ENCODE measurements at regions not wholly inside any gene's neighbourhood (a gene's known extent, or its start where the extent isn't known, plus 50 kb on each side); places are given as distances from the start of the nearest gene placed in this dataset.
"Not testable (repeated sequence)": the region's sequence is repeated elsewhere in the genome, so short reads cannot be mapped to it uniquely, and the experiment has no call there.

DNA sequence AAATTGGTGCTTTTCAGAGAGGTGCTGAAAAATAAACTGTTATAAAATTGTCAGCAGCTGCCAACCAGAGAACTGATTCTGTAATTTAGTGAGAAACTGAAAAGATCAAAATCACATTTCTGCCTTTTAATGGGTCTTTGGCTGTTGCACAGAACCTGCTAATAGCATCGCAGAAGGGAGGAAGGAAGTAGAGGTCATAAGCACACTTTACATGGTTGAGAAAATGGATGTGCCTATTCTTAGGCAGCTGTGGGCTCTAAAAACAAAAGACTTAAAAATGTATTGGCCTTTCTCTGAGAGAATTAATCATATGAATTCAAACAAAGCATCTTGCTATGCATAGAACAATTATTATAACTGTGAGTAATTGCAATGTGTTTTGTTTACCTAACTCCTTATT is 1186.9 kb downstream of the DSC3 start:
- Mint-ChIP-seq H3K27ac (no peak overlapping the region), H3K4me1 (ENCODE audit: unreplicated experiment) (no peaks in the 10 kb centered on the region), H3K4me3 (no peak overlapping the region), H3K36me3 (no peaks in the 10 kb centered on the region), H3K27me3 (no peaks in the 10 kb centered on the region), H3K9me3 (no peaks in the 10 kb centered on the region)
- TF ChIP-seq, protein P1, sequence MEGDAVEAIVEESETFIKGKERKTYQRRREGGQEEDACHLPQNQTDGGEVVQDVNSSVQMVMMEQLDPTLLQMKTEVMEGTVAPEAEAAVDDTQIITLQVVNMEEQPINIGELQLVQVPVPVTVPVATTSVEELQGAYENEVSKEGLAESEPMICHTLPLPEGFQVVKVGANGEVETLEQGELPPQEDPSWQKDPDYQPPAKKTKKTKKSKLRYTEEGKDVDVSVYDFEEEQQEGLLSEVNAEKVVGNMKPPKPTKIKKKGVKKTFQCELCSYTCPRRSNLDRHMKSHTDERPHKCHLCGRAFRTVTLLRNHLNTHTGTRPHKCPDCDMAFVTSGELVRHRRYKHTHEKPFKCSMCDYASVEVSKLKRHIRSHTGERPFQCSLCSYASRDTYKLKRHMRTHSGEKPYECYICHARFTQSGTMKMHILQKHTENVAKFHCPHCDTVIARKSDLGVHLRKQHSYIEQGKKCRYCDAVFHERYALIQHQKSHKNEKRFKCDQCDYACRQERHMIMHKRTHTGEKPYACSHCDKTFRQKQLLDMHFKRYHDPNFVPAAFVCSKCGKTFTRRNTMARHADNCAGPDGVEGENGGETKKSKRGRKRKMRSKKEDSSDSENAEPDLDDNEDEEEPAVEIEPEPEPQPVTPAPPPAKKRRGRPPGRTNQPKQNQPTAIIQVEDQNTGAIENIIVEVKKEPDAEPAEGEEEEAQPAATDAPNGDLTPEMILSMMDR (conservative IDR thresholded peaks at IDR 0.05), result no peak
- no peak for DNase-seq (ENCODE audit: extremely low spot score, unreplicated experiment)

DNA sequence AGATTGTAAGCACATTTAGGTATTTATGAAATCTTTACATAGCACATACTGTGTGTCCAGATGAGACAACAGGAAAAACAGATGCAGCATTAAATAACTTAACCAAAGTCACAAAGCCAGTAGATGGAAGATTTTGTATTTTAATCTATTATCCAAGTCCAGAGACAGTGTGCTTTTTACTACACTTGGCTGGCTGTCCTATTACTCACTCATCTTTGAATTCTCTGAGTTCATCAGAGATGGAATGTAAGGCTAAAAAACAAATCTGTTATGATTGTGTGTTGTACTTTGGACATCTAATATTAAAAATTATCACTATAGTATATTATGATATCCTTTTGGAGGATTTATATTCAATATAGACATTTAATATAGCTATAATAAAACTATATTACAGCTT is 1189.4 kb downstream of the DSC3 start:
- no peaks in the 10 kb centered on the region for H3K4me1 Mint-ChIP-seq (ENCODE audit: unreplicated experiment)
- H3K27ac Mint-ChIP-seq, result no peak overlapping the region
- DNase-seq (ENCODE audit: extremely low spot score, unreplicated experiment), result no peak
- H3K4me3 Mint-ChIP-seq, result no peak overlapping the region
- H3K36me3 Mint-ChIP-seq, result no peaks in the 10 kb centered on the region
- H3K9me3 Mint-ChIP-seq, result no peaks in the 10 kb centered on the region
- H3K27me3 Mint-ChIP-seq, result no peaks in the 10 kb centered on the region
- TF ChIP-seq, protein P1 (conservative IDR thresholded peaks at IDR 0.05), result no peak

DNA sequence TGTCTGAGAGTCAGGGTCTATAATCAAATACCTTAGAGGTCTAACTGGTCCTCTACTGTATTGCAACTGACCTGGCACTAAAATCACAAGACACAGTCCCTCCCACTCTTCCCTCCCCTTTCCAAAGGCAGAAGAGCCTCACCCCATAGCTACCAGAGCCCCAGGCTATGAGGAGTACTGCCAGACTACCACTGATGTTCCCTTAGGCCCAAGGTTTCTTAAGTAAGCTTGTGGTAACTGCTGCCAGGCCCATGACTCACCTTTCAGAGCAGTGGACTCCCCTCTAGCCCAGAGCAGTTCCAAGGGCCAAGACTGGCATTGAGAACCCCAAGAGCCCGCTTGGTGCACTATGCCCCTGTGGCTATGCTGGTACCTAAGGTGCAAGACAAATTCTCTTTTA is 1193.4 kb downstream of the DSC3 start:
- H3K4me1 Mint-ChIP-seq (ENCODE audit: unreplicated experiment), result no peaks in the 10 kb centered on the region
- no peak overlapping the region for H3K27ac Mint-ChIP-seq
- H3K9me3 Mint-ChIP-seq, result no peaks in the 10 kb centered on the region
- TF ChIP-seq, protein P1 (conservative IDR thresholded peaks at IDR 0.05), result no peak
- DNase-seq (ENCODE audit: extremely low spot score, unreplicated experiment), result peak; percentile 44
- H3K4me3 Mint-ChIP-seq, result no peak overlapping the region
- H3K27me3 Mint-ChIP-seq, result no peaks in the 10 kb centered on the region
- H3K36me3 Mint-ChIP-seq, result no peaks in the 10 kb centered on the region

DNA sequence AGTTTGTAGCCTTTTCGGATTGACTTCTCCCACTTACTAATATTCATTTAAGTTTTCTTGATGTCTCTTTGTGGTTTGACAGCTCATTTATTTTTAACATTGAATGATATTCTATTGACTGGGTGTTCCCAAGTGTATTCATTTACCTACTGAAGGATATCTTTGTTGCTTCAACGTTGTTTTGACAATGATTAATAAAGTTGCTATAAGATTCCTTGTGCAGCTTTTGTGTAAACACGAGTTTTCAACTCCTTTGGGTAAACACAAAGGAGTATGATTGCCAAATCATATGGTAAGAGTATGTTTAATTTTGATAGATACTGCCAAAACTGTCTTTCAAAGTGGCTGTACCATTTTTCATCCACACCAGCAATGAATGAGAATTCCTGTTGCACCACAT is 1200.9 kb downstream of the DSC3 start:
- Mint-ChIP-seq H3K9me3 (no peaks in the 10 kb centered on the region), H3K36me3 (no peaks in the 10 kb centered on the region), H3K4me1 (ENCODE audit: unreplicated experiment) (no peaks in the 10 kb centered on the region)

DNA sequence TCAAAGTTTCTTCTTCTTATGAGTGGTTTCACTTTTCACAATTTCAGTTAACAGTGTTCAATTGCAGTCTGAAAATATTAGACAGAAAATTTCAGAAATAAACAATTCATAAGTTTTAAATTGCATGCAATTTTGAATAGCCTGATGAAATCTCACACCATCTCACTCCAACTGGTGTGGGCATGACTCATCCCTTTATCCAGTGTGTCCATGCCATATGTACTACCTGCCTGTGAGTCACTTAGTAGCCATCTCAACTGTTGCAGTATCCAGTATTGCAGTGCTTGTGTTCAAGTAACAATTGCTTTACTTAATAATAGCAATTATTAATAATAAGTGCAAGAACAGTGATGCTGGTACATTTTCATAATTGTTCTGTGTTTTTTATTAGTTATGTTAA is 1202.5 kb downstream of the DSC3 start:
- H3K27me3 Mint-ChIP-seq, result no peaks in the 10 kb centered on the region
- H3K4me1 Mint-ChIP-seq (ENCODE audit: unreplicated experiment), result no peaks in the 10 kb centered on the region
- no peak overlapping the region for H3K27ac Mint-ChIP-seq
- no peaks in the 10 kb centered on the region for H3K36me3 Mint-ChIP-seq
- TF ChIP-seq, protein P1 (conservative IDR thresholded peaks at IDR 0.05), result no peak
- H3K4me3 Mint-ChIP-seq, result no peak overlapping the region
- no peaks in the 10 kb centered on the region for H3K9me3 Mint-ChIP-seq
- no peak for DNase-seq (ENCODE audit: extremely low spot score, unreplicated experiment)

More for the DNA sequence above, 1200.9 kb downstream of the DSC3 start:
- DNase-seq (ENCODE audit: extremely low spot score, unreplicated experiment), result no peak
- TF ChIP-seq, protein P1 (conservative IDR thresholded peaks at IDR 0.05), result no peak
- no peaks in the 10 kb centered on the region for H3K27me3 Mint-ChIP-seq
- H3K4me3 Mint-ChIP-seq, result no peak overlapping the region
- H3K27ac Mint-ChIP-seq, result no peak overlapping the region

DNA sequence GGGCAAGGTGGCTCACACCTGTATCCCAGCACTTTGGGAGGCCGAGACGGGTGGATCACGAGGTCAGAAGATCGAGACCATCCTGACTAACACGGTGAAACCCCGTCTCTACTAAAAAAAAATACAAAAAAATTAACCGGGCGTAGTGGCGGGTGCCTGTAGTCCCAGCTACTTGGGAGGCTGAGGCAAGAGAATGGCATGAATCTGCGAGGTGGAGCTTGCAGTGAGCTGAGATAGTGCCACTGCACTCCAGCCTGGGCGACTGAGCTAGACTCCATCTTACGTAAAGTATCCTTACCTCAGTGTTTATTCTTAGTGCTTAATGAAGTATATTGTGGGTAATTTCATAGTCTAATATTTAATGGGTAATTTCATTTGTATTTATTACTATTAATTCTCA is 1203.6 kb downstream of the DSC3 start:
- H3K9me3 Mint-ChIP-seq; H3K36me3 Mint-ChIP-seq; H3K4me1 Mint-ChIP-seq (ENCODE audit: unreplicated experiment); H3K27ac Mint-ChIP-seq; DNase-seq (ENCODE audit: extremely low spot score, unreplicated experiment); H3K27me3 Mint-ChIP-seq; H3K4me3 Mint-ChIP-seq: not testable (repeated sequence)
